ENCODE measurements at regions not wholly inside any gene's neighbourhood (a gene's known extent, or its start where the extent isn't known, plus 50 kb on each side); places are given as distances from the start of the nearest gene placed in this dataset.

DNA sequence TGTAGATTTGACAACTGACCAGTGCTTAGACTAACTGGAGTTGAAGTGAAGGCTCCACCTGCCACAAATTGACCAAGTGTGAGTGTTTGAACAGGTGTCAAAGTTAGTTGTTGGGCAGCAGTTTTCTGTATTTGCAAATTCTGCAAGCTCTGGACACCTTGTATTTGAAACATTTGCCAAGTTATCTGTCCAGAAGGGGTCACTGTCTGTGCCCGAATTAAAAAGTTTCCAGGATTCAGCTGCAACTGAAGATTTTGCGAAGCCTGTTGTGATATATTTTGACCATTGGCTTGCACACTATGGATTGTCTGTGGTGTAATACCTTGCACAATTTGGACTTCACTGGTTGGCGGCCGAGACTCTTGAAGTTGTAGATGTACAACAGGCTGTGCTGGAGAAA is 1690.7 kb downstream of the SLITRK5 start:
- TF ChIP-seq POLR2A (IDR thresholded peaks at IDR 0.05) (no peak), POLR2AphosphoS5 (IDR thresholded peaks at IDR 0.05) (no peak)
- TF ChIP-seq, protein P1, sequence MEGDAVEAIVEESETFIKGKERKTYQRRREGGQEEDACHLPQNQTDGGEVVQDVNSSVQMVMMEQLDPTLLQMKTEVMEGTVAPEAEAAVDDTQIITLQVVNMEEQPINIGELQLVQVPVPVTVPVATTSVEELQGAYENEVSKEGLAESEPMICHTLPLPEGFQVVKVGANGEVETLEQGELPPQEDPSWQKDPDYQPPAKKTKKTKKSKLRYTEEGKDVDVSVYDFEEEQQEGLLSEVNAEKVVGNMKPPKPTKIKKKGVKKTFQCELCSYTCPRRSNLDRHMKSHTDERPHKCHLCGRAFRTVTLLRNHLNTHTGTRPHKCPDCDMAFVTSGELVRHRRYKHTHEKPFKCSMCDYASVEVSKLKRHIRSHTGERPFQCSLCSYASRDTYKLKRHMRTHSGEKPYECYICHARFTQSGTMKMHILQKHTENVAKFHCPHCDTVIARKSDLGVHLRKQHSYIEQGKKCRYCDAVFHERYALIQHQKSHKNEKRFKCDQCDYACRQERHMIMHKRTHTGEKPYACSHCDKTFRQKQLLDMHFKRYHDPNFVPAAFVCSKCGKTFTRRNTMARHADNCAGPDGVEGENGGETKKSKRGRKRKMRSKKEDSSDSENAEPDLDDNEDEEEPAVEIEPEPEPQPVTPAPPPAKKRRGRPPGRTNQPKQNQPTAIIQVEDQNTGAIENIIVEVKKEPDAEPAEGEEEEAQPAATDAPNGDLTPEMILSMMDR (IDR thresholded peaks at IDR 0.05), result no peak

Data from sigmoid colon (tissue), 4 donors.